ENCODE measurements at regions not wholly inside any gene's neighbourhood (a gene's known extent, or its start where the extent isn't known, plus 50 kb on each side); places are given as distances from the start of the nearest gene placed in this dataset.

- TF ChIP-seq MEF2A (IDR thresholded peaks at IDR 0.05; ENCODE audit: borderline replicate concordance, low read depth), result no peak
- no peak for TF ChIP-seq TCF12 (IDR thresholded peaks at IDR 0.05)
- TF ChIP-seq TAF1 (IDR thresholded peaks at IDR 0.05; ENCODE audit: borderline replicate concordance, low read depth, low read length), result no peak
- no peak for TF ChIP-seq CTCF (IDR thresholded peaks at IDR 0.05)
- TF ChIP-seq MAX (IDR thresholded peaks at IDR 0.05; ENCODE audit: low read depth), result no peak
Observed at GRCh38 chr1:232328486-232329102, 301.3 kb downstream of the SIPA1L2 start.

All from SK-N-SH (cell line).